PC-3 (cell line): ENCODE measurements at regions not wholly inside any gene's neighbourhood (a gene's known extent, or its start where the extent isn't known, plus 50 kb on each side); places are given as distances from the start of the nearest gene placed in this dataset.

Experiments
- ATAC-seq: fragments of 200-7000 bp; cut with Tn5 transposase; 2 replicates; pipeline ENCODE4 v1.9.1; 2020; ENCODE audit warnings: mild to moderate bottlenecking, moderate library complexity
- BruUV-seq: library from RNA; stranded (reverse); fragments of 400-500 nt; replicated peaks from 2 replicates; lab custom pipeline; 2021; lab: Mats Ljungman, UMichigan
- CTCF ChIA-PET: fragments of 300-600 bp; sonication (Branson Sonifier 250); formaldehyde crosslinking; loops from one replicate; lab custom pipeline; 2022; ENCODE audit warnings: antibody characterized with exemption; lab: Charles Lee
- POLR2A ChIA-PET: fragments of 300-600 bp; sonication (Branson Sonifier 250); formaldehyde crosslinking; loops from one replicate; lab custom pipeline; 2022; ENCODE audit warnings: antibody characterized with exemption; ENCODE audit not compliant: unreplicated experiment; lab: Charles Lee
- DNase-seq: peaks from one replicate; pipeline ENCODE4 v3.0.0-alpha.2; 2015
- H2AFZ ChIP-seq: fragments of 300-600 bp; sonication (generic); 2 replicates; pipeline ENCODE4 v1.6.0; 2016; ENCODE audit warnings: antibody characterized with exemption, low read length
- H3F3A ChIP-seq: fragments of 300-600 bp; sonication (generic); one replicate; pipeline ENCODE4 v1.6.0; 2017; ENCODE audit warnings: antibody characterized with exemption, low read length, control low read depth, mild to moderate bottlenecking; ENCODE audit not compliant: unreplicated experiment
- H3K27ac ChIP-seq: fragments of 300-600 bp; sonication (generic); 2 replicates; pipeline ENCODE4 v1.5.1; 2016; ENCODE audit warnings: mild to moderate bottlenecking, low read length
- H3K27me3 ChIP-seq: fragments of 300-600 bp; sonication (generic); 2 replicates; pipeline ENCODE4 v1.6.1; 2016; ENCODE audit warnings: low read length, mixed read lengths
- H3K36me3 ChIP-seq: fragments of 300-600 bp; sonication (generic); 2 replicates; pipeline ENCODE4 v1.6.1; 2016; ENCODE audit warnings: low read depth, mixed run types, low read length, mixed read lengths
- H3K4me1 ChIP-seq: fragments of 300-600 bp; sonication (generic); 2 replicates; pipeline ENCODE4 v1.5.1; 2016; ENCODE audit warnings: low read length; ENCODE audit not compliant: insufficient read depth
- H3K4me2 ChIP-seq: fragments of 300-600 bp; sonication (generic); 2 replicates; pipeline ENCODE4 v1.6.0; 2016; ENCODE audit warnings: low read length
- H3K4me3 ChIP-seq: fragments of 300-600 bp; sonication (generic); 2 replicates; pipeline ENCODE4 v1.5.1; 2016; ENCODE audit warnings: mild to moderate bottlenecking, low read length, mixed read lengths
- H3K79me2 ChIP-seq: fragments of 300-600 bp; sonication (generic); 2 replicates; pipeline ENCODE4 v1.6.1; 2017; ENCODE audit warnings: low read length, mixed read lengths
- H3K9ac ChIP-seq: fragments of 300-600 bp; sonication (generic); 2 replicates; pipeline ENCODE4 v1.6.0; 2016; ENCODE audit warnings: mild to moderate bottlenecking, low read length
- H3K9me2 ChIP-seq: fragments of 300-600 bp; sonication (generic); replicated peaks from 2 replicates; pipeline ENCODE4 v1.6.1; 2016; ENCODE audit warnings: mixed run types, low read length, mixed read lengths
- H3K9me3 ChIP-seq: fragments of 300-600 bp; sonication (generic); 2 replicates; pipeline ENCODE4 v1.6.1; 2016; ENCODE audit warnings: low read length, mixed read lengths
- H4K20me1 ChIP-seq: fragments of 300-600 bp; sonication (generic); 2 replicates; pipeline ENCODE4 v1.6.1; 2016; ENCODE audit warnings: low read length, mixed read lengths
- CTCF ChIP-seq: fragments of 300-600 bp; sonication (generic); conservative IDR thresholded peaks from 2 replicates; pipeline ENCODE4 v1.5.1; 2017; ENCODE audit warnings: antibody characterized with exemption, low read depth, mild to moderate bottlenecking, low read length
- EZH2 ChIP-seq: fragments of 300-600 bp; sonication (generic); IDR thresholded peaks from one replicate; pipeline ENCODE4 v1.6.1; 2017; ENCODE audit warnings: antibody characterized with exemption, mild to moderate bottlenecking, low read length; ENCODE audit not compliant: unreplicated experiment
- EZH2phosphoT487 ChIP-seq: fragments of 300-600 bp; sonication (generic); IDR thresholded peaks from 2 replicates; pipeline ENCODE4 v1.6.1; 2018; ENCODE audit warnings: mild to moderate bottlenecking, antibody characterized with exemption, low read length, borderline replicate concordance
- intact Hi-C: fragments of 100-400 bp; cut with micrococcal nuclease; formaldehyde crosslinking; loops from 2 replicates; pipeline ENCODE4 v1.9.0; 2023

GRCh38 chr14:60349663-60350365 is 100.8 kb downstream of the PPM1A start:
- H3K4me3 ChIP-seq: no peak overlapping the region
- no peaks in the 10 kb centered on the region for H3K9me2 ChIP-seq
- H3F3A ChIP-seq: no peaks in the 10 kb centered on the region
- H3K4me1 ChIP-seq: no peaks in the 10 kb centered on the region
- H3K79me2 ChIP-seq: no peaks in the 10 kb centered on the region
- peak; percentile 82 for ATAC-seq
- H2AFZ ChIP-seq: 0 out of 2 replicates have a peak overlapping the region, but pooled peaks have one; percentile 2
- H3K27me3 ChIP-seq: peaks cover 15% of the 10 kb centered on the region
- BruUV-seq: no TSS peak
- no peaks in the 10 kb centered on the region for H4K20me1 ChIP-seq
- intact Hi-C loops: loop anchor here (1.0 to 5.0 kb wide), 7 partner anchors 84 to 937 kb away; no protein-coding TSS in a partner anchor
- H3K36me3 ChIP-seq: no peaks in the 10 kb centered on the region
- H3K27ac ChIP-seq: no peak overlapping the region
- TF ChIP-seq EZH2 (no peak), EZH2phosphoT487 (no peak), CTCF (peak; percentile 99)
- ChIA-PET CTCF (interaction anchor here (0.5 to 2.0 kb wide), 15 partner anchors 13 to 903 kb away, joined by 3 to 15 read pairs (median 4); no protein-coding TSS in a partner anchor), POLR2A (interaction anchor here (0.6 to 0.7 kb wide), 3 partner anchors 18 to 99 kb away, joined by 3 to 13 read pairs (median 4); no protein-coding TSS in a partner anchor)
- H3K4me2 ChIP-seq: peak overlapping the region; percentile 5; the same call in 1 of the 2 replicates
- no peak overlapping the region for H3K9ac ChIP-seq
- H3K9me3 ChIP-seq: no peaks in the 10 kb centered on the region
- peak; percentile 90 for DNase-seq

GRCh38 chr14:60350366-60350720 is 101.3 kb downstream of the PPM1A start:
- no peaks in the 10 kb centered on the region for H4K20me1 ChIP-seq
- ChIA-PET POLR2A (interaction anchor here (0.6 to 0.7 kb wide), 3 partner anchors 19 to 100 kb away, joined by 3 to 13 read pairs (median 4); no protein-coding TSS in a partner anchor), CTCF (interaction anchor here (0.6 to 2.0 kb wide), 14 partner anchors 13 to 903 kb away, joined by 3 to 15 read pairs (median 4); no protein-coding TSS in a partner anchor)
- H3K9me3 ChIP-seq: no peaks in the 10 kb centered on the region
- DNase-seq (peak; percentile 40), ATAC-seq (peak; percentile 82)
- H3K9me2 ChIP-seq: no peaks in the 10 kb centered on the region
- no peak overlapping the region for H3K4me3 ChIP-seq
- peak overlapping the region; percentile 5; the same call in 1 of the 2 replicates for H3K4me2 ChIP-seq
- TF ChIP-seq EZH2phosphoT487 (no peak), CTCF (no peak), EZH2 (no peak)
- H3K36me3 ChIP-seq: no peaks in the 10 kb centered on the region
- H3K4me1 ChIP-seq: no peaks in the 10 kb centered on the region
- H2AFZ ChIP-seq: 0 out of 2 replicates have a peak overlapping the region, but pooled peaks have one; percentile 2
- intact Hi-C loops: loop anchor here (1.0 to 5.0 kb wide), 6 partner anchors 84 to 937 kb away; no protein-coding TSS in a partner anchor
- H3K79me2 ChIP-seq: no peaks in the 10 kb centered on the region
- H3K9ac ChIP-seq: no peak overlapping the region
- peaks cover 20% of the 10 kb centered on the region for H3K27me3 ChIP-seq
- no TSS peak for BruUV-seq
- no peaks in the 10 kb centered on the region for H3F3A ChIP-seq
- H3K27ac ChIP-seq: no peak overlapping the region
